GM23338 (cell line): ENCODE measurements at regions not wholly inside any gene's neighbourhood (a gene's known extent, or its start where the extent isn't known, plus 50 kb on each side); places are given as distances from the start of the nearest gene placed in this dataset.

Experiments
- ATAC-seq: fragments of 200-7000 bp; cut with Tn5 transposase; 3 replicates; pipeline ENCODE4 v1.9.1; 2020
- DNase-seq: peaks from one replicate; pipeline ENCODE4 v3.0.0-alpha.2; 2015; ENCODE audit warnings: low spot score
- H2AFZ ChIP-seq: fragments of 200-600 bp; sonication (generic); 2 replicates; pipeline ENCODE4 v1.8.0; 2016; ENCODE audit warnings: antibody characterized with exemption, mild to moderate bottlenecking, moderate library complexity
- H3F3A ChIP-seq: fragments of 200-600 bp; sonication (generic); replicated peaks from 2 replicates; pipeline ENCODE4 v1.8.0; 2017; ENCODE audit warnings: antibody characterized with exemption, mixed run types, low read depth
- H3K27ac ChIP-seq: fragments of 200-600 bp; sonication (generic); 2 replicates; pipeline ENCODE4 v1.6.1; 2016; ENCODE audit warnings: low read depth
- H3K27me3 ChIP-seq: fragments of 200-600 bp; sonication (generic); 2 replicates; pipeline ENCODE4 v1.8.0; 2016; ENCODE audit warnings: mild to moderate bottlenecking, mixed run types, moderate library complexity; ENCODE audit not compliant: insufficient read depth
- H3K36me3 ChIP-seq: fragments of 200-600 bp; sonication (generic); 2 replicates; pipeline ENCODE4 v1.8.0; 2016; ENCODE audit warnings: mild to moderate bottlenecking; ENCODE audit not compliant: insufficient read depth
- H3K4me1 ChIP-seq: fragments of 200-600 bp; sonication (generic); 2 replicates; pipeline ENCODE4 v1.8.0; 2016; ENCODE audit warnings: mild to moderate bottlenecking, moderate library complexity; ENCODE audit not compliant: insufficient read depth
- H3K4me2 ChIP-seq: fragments of 200-600 bp; sonication (generic); 2 replicates; pipeline ENCODE4 v1.7.1; 2017; ENCODE audit warnings: mixed run types
- H3K4me3 ChIP-seq: fragments of 200-600 bp; sonication (generic); 2 replicates; pipeline ENCODE4 v1.6.1; 2016; ENCODE audit warnings: mixed run types
- H3K79me2 ChIP-seq: fragments of 200-600 bp; sonication (generic); replicated peaks from 2 replicates; pipeline ENCODE4 v1.8.0; 2017; ENCODE audit warnings: mild to moderate bottlenecking; ENCODE audit not compliant: insufficient read depth
- H3K9me2 ChIP-seq: fragments of 200-600 bp; sonication (generic); 2 replicates; pipeline ENCODE4 v1.8.0; 2017; ENCODE audit not compliant: insufficient read depth
- H4K20me1 ChIP-seq: fragments of 200-600 bp; sonication (generic); replicated peaks from 2 replicates; pipeline ENCODE4 v1.8.0; 2017; ENCODE audit warnings: mild to moderate bottlenecking; ENCODE audit not compliant: insufficient read depth
- H3K27ac Mint-ChIP-seq: 2 replicates; pipeline ENCODE4 v1.8.0; 2020; ENCODE audit warnings: inconsistent platforms, mild to moderate bottlenecking, moderate library complexity, mixed read lengths
- H3K27me3 Mint-ChIP-seq: 3 replicates; pipeline ENCODE4 v1.8.0; 2022; ENCODE audit warnings: low read depth, mild to moderate bottlenecking, moderate library complexity, mixed read lengths, inconsistent platforms; ENCODE audit not compliant: insufficient read depth, poor library complexity
- H3K36me3 Mint-ChIP-seq: 3 replicates; pipeline ENCODE4 v1.8.0; 2021; ENCODE audit warnings: low read depth, mild to moderate bottlenecking, inconsistent platforms, moderate library complexity, mixed read lengths
- H3K4me1 Mint-ChIP-seq: 3 replicates; pipeline ENCODE4 v1.8.0; 2020; ENCODE audit warnings: mild to moderate bottlenecking, inconsistent platforms, mixed read lengths
- H3K4me3 Mint-ChIP-seq: 3 replicates; pipeline ENCODE4 v1.8.0; 2021; ENCODE audit warnings: moderate library complexity, mild to moderate bottlenecking, inconsistent platforms, mixed read lengths
- H3K9me3 Mint-ChIP-seq: 3 replicates; pipeline ENCODE4 v1.8.0; 2020; ENCODE audit warnings: moderate library complexity, mild to moderate bottlenecking, inconsistent platforms, mixed read lengths
- EZH2 ChIP-seq: fragments of 200-600 bp; sonication (generic); IDR thresholded peaks from one replicate; pipeline ENCODE4 v1.8.0; 2017; ENCODE audit warnings: antibody characterized with exemption, mild to moderate bottlenecking, low read depth; ENCODE audit not compliant: unreplicated experiment
- JUNB ChIP-seq: IDR thresholded peaks from one replicate; pipeline ENCODE4 v1.6.1; 2016; ENCODE audit warnings: antibody characterized with exemption; ENCODE audit not compliant: unreplicated experiment
- NANOG ChIP-seq: IDR thresholded peaks from 2 replicates; pipeline ENCODE4 v1.6.1; 2016; ENCODE audit warnings: antibody characterized with exemption, borderline replicate concordance
- STAT1 ChIP-seq: IDR thresholded peaks from one replicate; pipeline ENCODE4 v1.6.1; 2016; ENCODE audit warnings: antibody characterized with exemption; ENCODE audit not compliant: unreplicated experiment
- ZNF114 ChIP-seq: fragments of 250-450 bp; sonication (Bioruptor Pico); IDR thresholded peaks from 2 replicates; pipeline ENCODE4 v1.5.0; 2020; ENCODE audit warnings: mild to moderate bottlenecking, moderate library complexity
- ZNF331 ChIP-seq: fragments of 250-450 bp; sonication (Bioruptor Pico); IDR thresholded peaks from 2 replicates; pipeline ENCODE4 v1.5.0; 2020; ENCODE audit warnings: low read depth, mild to moderate bottlenecking, moderate library complexity
- TF ChIP-seq, protein P1 (sequence below): fragments of 250-450 bp; sonication (Bioruptor Pico); IDR thresholded peaks from 2 replicates; pipeline ENCODE4 v1.5.0; 2020; ENCODE audit warnings: mild to moderate bottlenecking, moderate library complexity
- TF ChIP-seq, protein P2 (sequence below): IDR thresholded peaks from 2 replicates; pipeline ENCODE4 v1.6.1; 2016; ENCODE audit warnings: antibody characterized with exemption

DNA sequence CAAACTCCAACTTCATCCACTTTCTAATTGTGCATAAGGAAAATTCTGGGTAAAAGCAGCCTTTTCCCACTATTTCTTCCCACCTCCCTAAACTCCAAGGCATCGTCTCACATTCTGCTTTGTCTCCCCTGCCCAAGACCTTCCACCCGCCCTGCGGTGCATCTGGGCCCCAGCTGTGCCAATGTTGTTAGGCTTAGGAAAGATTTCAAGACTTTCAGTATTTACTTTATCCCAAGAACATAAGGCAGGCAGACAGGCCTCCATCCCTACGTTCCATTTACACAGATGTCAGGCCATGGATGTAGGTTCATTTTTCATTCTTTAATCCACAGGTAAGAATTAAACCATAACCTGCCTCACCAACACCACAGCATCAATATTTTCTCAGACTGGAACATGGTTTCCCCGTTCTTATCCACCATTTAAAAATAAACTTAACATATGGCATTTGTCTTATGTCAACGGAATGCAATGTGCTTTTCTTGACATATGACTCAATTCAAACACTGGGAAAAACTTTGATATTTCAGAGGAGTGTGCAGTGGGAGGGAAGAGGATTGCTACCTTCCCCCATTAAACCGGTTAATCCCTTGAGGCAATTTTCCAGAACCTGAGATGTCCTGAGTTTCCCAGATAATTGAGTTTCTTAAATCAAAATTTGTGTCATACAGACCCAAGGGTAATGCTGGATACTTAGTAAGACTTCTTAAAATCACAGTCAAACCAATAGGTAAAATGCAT is 238.0 kb upstream of the LRIG1 start (continued):
- TF ChIP-seq STAT1 (no peak), EZH2 (no peak), ZNF114 (CRISPR knock-in tag) (no peak), NANOG (no peak)
- TF ChIP-seq, protein P1, sequence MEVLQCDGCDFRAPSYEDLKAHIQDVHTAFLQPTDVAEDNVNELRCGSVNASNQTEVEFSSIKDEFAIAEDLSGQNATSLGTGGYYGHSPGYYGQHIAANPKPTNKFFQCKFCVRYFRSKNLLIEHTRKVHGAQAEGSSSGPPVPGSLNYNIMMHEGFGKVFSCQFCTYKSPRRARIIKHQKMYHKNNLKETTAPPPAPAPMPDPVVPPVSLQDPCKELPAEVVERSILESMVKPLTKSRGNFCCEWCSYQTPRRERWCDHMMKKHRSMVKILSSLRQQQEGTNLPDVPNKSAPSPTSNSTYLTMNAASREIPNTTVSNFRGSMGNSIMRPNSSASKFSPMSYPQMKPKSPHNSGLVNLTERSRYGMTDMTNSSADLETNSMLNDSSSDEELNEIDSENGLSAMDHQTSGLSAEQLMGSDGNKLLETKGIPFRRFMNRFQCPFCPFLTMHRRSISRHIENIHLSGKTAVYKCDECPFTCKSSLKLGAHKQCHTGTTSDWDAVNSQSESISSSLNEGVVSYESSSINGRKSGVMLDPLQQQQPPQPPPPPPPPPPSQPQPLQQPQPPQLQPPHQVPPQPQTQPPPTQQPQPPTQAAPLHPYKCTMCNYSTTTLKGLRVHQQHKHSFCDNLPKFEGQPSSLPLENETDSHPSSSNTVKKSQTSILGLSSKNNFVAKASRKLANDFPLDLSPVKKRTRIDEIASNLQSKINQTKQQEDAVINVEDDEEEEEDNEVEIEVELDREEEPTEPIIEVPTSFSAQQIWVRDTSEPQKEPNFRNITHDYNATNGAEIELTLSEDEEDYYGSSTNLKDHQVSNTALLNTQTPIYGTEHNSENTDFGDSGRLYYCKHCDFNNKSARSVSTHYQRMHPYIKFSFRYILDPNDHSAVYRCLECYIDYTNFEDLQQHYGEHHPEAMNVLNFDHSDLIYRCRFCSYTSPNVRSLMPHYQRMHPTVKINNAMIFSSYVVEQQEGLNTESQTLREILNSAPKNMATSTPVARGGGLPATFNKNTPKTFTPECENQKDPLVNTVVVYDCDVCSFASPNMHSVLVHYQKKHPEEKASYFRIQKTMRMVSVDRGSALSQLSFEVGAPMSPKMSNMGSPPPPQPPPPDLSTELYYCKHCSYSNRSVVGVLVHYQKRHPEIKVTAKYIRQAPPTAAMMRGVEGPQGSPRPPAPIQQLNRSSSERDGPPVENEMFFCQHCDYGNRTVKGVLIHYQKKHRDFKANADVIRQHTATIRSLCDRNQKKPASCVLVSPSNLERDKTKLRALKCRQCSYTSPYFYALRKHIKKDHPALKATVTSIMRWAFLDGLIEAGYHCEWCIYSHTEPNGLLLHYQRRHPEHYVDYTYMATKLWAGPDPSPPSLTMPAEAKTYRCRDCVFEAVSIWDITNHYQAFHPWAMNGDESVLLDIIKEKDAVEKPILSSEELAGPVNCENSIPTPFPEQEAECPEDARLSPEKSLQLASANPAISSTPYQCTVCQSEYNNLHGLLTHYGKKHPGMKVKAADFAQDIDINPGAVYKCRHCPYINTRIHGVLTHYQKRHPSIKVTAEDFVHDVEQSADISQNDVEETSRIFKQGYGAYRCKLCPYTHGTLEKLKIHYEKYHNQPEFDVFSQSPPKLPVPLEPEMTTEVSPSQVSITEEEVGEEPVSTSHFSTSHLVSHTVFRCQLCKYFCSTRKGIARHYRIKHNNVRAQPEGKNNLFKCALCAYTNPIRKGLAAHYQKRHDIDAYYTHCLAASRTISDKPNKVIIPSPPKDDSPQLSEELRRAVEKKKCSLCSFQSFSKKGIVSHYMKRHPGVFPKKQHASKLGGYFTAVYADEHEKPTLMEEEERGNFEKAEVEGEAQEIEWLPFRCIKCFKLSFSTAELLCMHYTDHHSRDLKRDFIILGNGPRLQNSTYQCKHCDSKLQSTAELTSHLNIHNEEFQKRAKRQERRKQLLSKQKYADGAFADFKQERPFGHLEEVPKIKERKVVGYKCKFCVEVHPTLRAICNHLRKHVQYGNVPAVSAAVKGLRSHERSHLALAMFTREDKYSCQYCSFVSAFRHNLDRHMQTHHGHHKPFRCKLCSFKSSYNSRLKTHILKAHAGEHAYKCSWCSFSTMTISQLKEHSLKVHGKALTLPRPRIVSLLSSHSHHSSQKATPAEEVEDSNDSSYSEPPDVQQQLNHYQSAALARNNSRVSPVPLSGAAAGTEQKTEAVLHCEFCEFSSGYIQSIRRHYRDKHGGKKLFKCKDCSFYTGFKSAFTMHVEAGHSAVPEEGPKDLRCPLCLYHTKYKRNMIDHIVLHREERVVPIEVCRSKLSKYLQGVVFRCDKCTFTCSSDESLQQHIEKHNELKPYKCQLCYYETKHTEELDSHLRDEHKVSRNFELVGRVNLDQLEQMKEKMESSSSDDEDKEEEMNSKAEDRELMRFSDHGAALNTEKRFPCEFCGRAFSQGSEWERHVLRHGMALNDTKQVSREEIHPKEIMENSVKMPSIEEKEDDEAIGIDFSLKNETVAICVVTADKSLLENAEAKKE (CRISPR knock-in tag), result no peak

DNA sequence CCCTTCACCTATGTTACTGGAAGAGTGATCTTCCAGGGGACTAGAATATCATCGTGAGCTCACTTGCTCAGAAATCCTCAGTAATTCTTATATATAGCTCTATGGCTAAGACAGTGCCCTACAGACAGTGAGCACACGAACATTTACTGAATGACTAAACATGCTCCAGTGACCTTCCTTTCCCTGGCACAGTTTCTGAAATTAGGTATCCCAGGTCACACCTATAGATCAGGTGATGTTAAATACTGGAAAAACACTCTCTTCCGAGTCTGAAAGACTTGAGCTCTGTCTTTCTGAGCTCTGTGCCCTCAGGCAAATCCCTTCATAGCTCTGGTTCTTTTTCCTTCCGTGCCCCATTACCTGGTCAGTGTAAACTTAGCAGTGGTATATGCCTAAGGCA is 239.4 kb upstream of the LRIG1 start:
- TF ChIP-seq ZNF331 (CRISPR knock-in tag), result no peak
- TF ChIP-seq NANOG, result no peak
- TF ChIP-seq ZNF114 (CRISPR knock-in tag), result no peak
- TF ChIP-seq, protein P2, sequence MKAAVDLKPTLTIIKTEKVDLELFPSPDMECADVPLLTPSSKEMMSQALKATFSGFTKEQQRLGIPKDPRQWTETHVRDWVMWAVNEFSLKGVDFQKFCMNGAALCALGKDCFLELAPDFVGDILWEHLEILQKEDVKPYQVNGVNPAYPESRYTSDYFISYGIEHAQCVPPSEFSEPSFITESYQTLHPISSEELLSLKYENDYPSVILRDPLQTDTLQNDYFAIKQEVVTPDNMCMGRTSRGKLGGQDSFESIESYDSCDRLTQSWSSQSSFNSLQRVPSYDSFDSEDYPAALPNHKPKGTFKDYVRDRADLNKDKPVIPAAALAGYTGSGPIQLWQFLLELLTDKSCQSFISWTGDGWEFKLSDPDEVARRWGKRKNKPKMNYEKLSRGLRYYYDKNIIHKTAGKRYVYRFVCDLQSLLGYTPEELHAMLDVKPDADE, result no peak
- TF ChIP-seq JUNB, result no peak
- no peak for TF ChIP-seq STAT1
- H3K27me3 Mint-ChIP-seq, result peaks cover 4% of the 10 kb centered on the region
- Histone ChIP-seq H3K79me2 (no peaks in the 10 kb centered on the region), H3K4me2 (no peak overlapping the region), H3K9me2 (peaks cover 6% of the 10 kb centered on the region; the same call in 1 of the 2 replicates), H4K20me1 (no peaks in the 10 kb centered on the region), H3K27me3 (no peaks in the 10 kb centered on the region), H2AFZ (no peak overlapping the region), H3K36me3 (no peaks in the 10 kb centered on the region), H3K4me1 (no peaks in the 10 kb centered on the region), H3F3A (no peaks in the 10 kb centered on the region), H3K27ac (no peak overlapping the region), H3K4me3 (no peak overlapping the region)
- H3K36me3 Mint-ChIP-seq, result no peaks in the 10 kb centered on the region
- H3K9me3 Mint-ChIP-seq, result no peaks in the 10 kb centered on the region
- H3K4me3 Mint-ChIP-seq, result no peak overlapping the region
- DNase-seq (no peak), ATAC-seq (no peak)
- H3K4me1 Mint-ChIP-seq, result peaks cover 6% of the 10 kb centered on the region; the same call in 2 of the 3 replicates
- H3K27ac Mint-ChIP-seq, result no peak overlapping the region
